T-helper 2 cell treated with Interferon-gamma antibody and Interleukin-4, amounts not matched to agents 5 μg/mL and 100 μg/mL, for 36 hours (primary cell): ENCODE measurements at regions not wholly inside any gene's neighbourhood (a gene's known extent, or its start where the extent isn't known, plus 50 kb on each side); places are given as distances from the start of the nearest gene placed in this dataset.

Source experiments
- DNase-seq: peaks from one replicate; pipeline ENCODE4 v3.0.0; 2021; ENCODE audit warnings: low spot score
- H3K27ac Mint-ChIP-seq: one replicate; pipeline ENCODE4 v1.8.0; 2021; ENCODE audit warnings: mild to moderate bottlenecking, mixed read lengths
- H3K27me3 Mint-ChIP-seq: one replicate; pipeline ENCODE4 v1.8.0; 2021; ENCODE audit warnings: low read depth, mixed read lengths
- H3K36me3 Mint-ChIP-seq: one replicate; pipeline ENCODE4 v1.8.0; 2021; ENCODE audit warnings: low read depth, mixed read lengths
- H3K4me1 Mint-ChIP-seq: one replicate; pipeline ENCODE4 v1.8.0; 2021; ENCODE audit warnings: low read depth, mixed read lengths
- H3K4me3 Mint-ChIP-seq: one replicate; pipeline ENCODE4 v1.8.0; 2022; ENCODE audit warnings: mild to moderate bottlenecking, moderate library complexity, mixed read lengths
- H3K9me3 Mint-ChIP-seq: one replicate; pipeline ENCODE4 v1.8.0; 2021; ENCODE audit warnings: mixed read lengths

GRCh38 chr5:158179271-158179670, 320.3 kb upstream of the CLINT1 start:
- H3K27ac Mint-ChIP-seq: no peak overlapping the region
- no peaks in the 10 kb centered on the region for H3K36me3 Mint-ChIP-seq
- no peak overlapping the region for H3K4me3 Mint-ChIP-seq

GRCh38 chr5:158178535-158178934, 319.6 kb upstream of the CLINT1 start:
- Mint-ChIP-seq H3K4me1 (no peaks in the 10 kb centered on the region), H3K4me3 (no peak overlapping the region), H3K9me3 (no peaks in the 10 kb centered on the region), H3K27ac (no peak overlapping the region), H3K27me3 (no peaks in the 10 kb centered on the region), H3K36me3 (no peaks in the 10 kb centered on the region)
- DNase-seq: no peak

More at GRCh38 chr5:158179271-158179670, 320.3 kb upstream of the CLINT1 start:
- no peak for DNase-seq
- Mint-ChIP-seq H3K27me3 (peaks cover 2% of the 10 kb centered on the region), H3K9me3 (no peaks in the 10 kb centered on the region), H3K4me1 (no peaks in the 10 kb centered on the region)

GRCh38 chr5:158177146-158177545, 318.2 kb upstream of the CLINT1 start:
- Mint-ChIP-seq H3K27me3 (no peaks in the 10 kb centered on the region), H3K4me1 (no peaks in the 10 kb centered on the region), H3K27ac (no peak overlapping the region), H3K9me3 (no peaks in the 10 kb centered on the region), H3K4me3 (no peak overlapping the region), H3K36me3 (no peaks in the 10 kb centered on the region)
- no peak for DNase-seq

- peaks cover 2% of the 10 kb centered on the region for H3K27me3 Mint-ChIP-seq
- no peak for DNase-seq
- no peaks in the 10 kb centered on the region for H3K9me3 Mint-ChIP-seq
- H3K4me3 Mint-ChIP-seq: no peak overlapping the region
- no peaks in the 10 kb centered on the region for H3K36me3 Mint-ChIP-seq
- H3K27ac Mint-ChIP-seq: no peak overlapping the region
- no peaks in the 10 kb centered on the region for H3K4me1 Mint-ChIP-seq
These were observed 317.1 kb upstream of the CLINT1 start for GRCh38 chr5:158175934-158176481.

- H3K27me3 Mint-ChIP-seq: peaks cover 2% of the 10 kb centered on the region
- H3K4me3 Mint-ChIP-seq: no peak overlapping the region
- H3K9me3 Mint-ChIP-seq: no peaks in the 10 kb centered on the region
- no peaks in the 10 kb centered on the region for H3K4me1 Mint-ChIP-seq
- no peak overlapping the region for H3K27ac Mint-ChIP-seq
- DNase-seq: no peak
- H3K36me3 Mint-ChIP-seq: no peaks in the 10 kb centered on the region
These were observed 316.2 kb upstream of the CLINT1 start for GRCh38 chr5:158174918-158175851.

- H3K27me3 Mint-ChIP-seq: peaks cover 2% of the 10 kb centered on the region
- no peak overlapping the region for H3K4me3 Mint-ChIP-seq
- no peaks in the 10 kb centered on the region for H3K36me3 Mint-ChIP-seq
- H3K9me3 Mint-ChIP-seq: no peaks in the 10 kb centered on the region
- no peak overlapping the region for H3K27ac Mint-ChIP-seq
- no peaks in the 10 kb centered on the region for H3K4me1 Mint-ChIP-seq
- no peak for DNase-seq
These were observed 315.1 kb upstream of the CLINT1 start for GRCh38 chr5:158174026-158174425.

GRCh38 chr5:158172005-158172404, 313.1 kb upstream of the CLINT1 start:
- H3K4me1 Mint-ChIP-seq: no peaks in the 10 kb centered on the region
- no peaks in the 10 kb centered on the region for H3K9me3 Mint-ChIP-seq
- peaks cover 2% of the 10 kb centered on the region for H3K27me3 Mint-ChIP-seq
- H3K4me3 Mint-ChIP-seq: no peak overlapping the region
- no peak overlapping the region for H3K27ac Mint-ChIP-seq
- no peaks in the 10 kb centered on the region for H3K36me3 Mint-ChIP-seq
- DNase-seq: no peak

GRCh38 chr5:158170534-158170933, 311.6 kb upstream of the CLINT1 start:
- Mint-ChIP-seq H3K9me3 (no peaks in the 10 kb centered on the region), H3K4me1 (no peaks in the 10 kb centered on the region), H3K27me3 (peaks cover 2% of the 10 kb centered on the region), H3K36me3 (no peaks in the 10 kb centered on the region), H3K4me3 (no peak overlapping the region), H3K27ac (no peak overlapping the region)
- no peak for DNase-seq

GRCh38 chr5:158170060-158170459, 311.1 kb upstream of the CLINT1 start:
- Mint-ChIP-seq H3K27me3 (peaks cover 2% of the 10 kb centered on the region), H3K4me1 (no peaks in the 10 kb centered on the region), H3K36me3 (no peaks in the 10 kb centered on the region), H3K9me3 (no peaks in the 10 kb centered on the region), H3K4me3 (no peak overlapping the region), H3K27ac (no peak overlapping the region)
- no peak for DNase-seq

GRCh38 chr5:158166424-158166823, 307.5 kb upstream of the CLINT1 start:
- DNase-seq: no peak
- no peaks in the 10 kb centered on the region for H3K27me3 Mint-ChIP-seq
- no peak overlapping the region for H3K4me3 Mint-ChIP-seq
- no peaks in the 10 kb centered on the region for H3K4me1 Mint-ChIP-seq
- no peak overlapping the region for H3K27ac Mint-ChIP-seq
- no peaks in the 10 kb centered on the region for H3K36me3 Mint-ChIP-seq
- H3K9me3 Mint-ChIP-seq: no peaks in the 10 kb centered on the region

GRCh38 chr5:158165647-158166046, 306.7 kb upstream of the CLINT1 start:
- Mint-ChIP-seq H3K27ac (no peak overlapping the region), H3K27me3 (no peaks in the 10 kb centered on the region), H3K9me3 (no peaks in the 10 kb centered on the region), H3K4me1 (no peaks in the 10 kb centered on the region), H3K4me3 (no peak overlapping the region), H3K36me3 (no peaks in the 10 kb centered on the region)
- no peak for DNase-seq

GRCh38 chr5:158164296-158165047, 305.5 kb upstream of the CLINT1 start:
- DNase-seq: no peak
- H3K4me1 Mint-ChIP-seq: no peaks in the 10 kb centered on the region
- no peak overlapping the region for H3K27ac Mint-ChIP-seq
- H3K27me3 Mint-ChIP-seq: no peaks in the 10 kb centered on the region
- no peaks in the 10 kb centered on the region for H3K9me3 Mint-ChIP-seq
- no peak overlapping the region for H3K4me3 Mint-ChIP-seq
- no peaks in the 10 kb centered on the region for H3K36me3 Mint-ChIP-seq

- Mint-ChIP-seq H3K4me3 (no peak overlapping the region), H3K27me3 (no peaks in the 10 kb centered on the region), H3K36me3 (no peaks in the 10 kb centered on the region), H3K9me3 (no peaks in the 10 kb centered on the region), H3K27ac (no peak overlapping the region), H3K4me1 (no peaks in the 10 kb centered on the region)
- DNase-seq: no peak
These were observed 304.7 kb upstream of the CLINT1 start for GRCh38 chr5:158163451-158164295.
